ENCODE measurements at regions not wholly inside any gene's neighbourhood (a gene's known extent, or its start where the extent isn't known, plus 50 kb on each side); places are given as distances from the start of the nearest gene placed in this dataset.

GRCh38 chr2:239548451-239548871 lies 147.6 kb upstream of the HDAC4 start:
- TF ChIP-seq GATA2 (IDR thresholded peaks at IDR 0.05; ENCODE audit: low read depth, low read length) (no peak), GATA3 (IDR thresholded peaks at IDR 0.05; ENCODE audit: low read depth, low read length) (no peak)

All from SH-SY5Y (cell line).